ENCODE measurements at regions not wholly inside any gene's neighbourhood (a gene's known extent, or its start where the extent isn't known, plus 50 kb on each side); places are given as distances from the start of the nearest gene placed in this dataset.

DNA sequence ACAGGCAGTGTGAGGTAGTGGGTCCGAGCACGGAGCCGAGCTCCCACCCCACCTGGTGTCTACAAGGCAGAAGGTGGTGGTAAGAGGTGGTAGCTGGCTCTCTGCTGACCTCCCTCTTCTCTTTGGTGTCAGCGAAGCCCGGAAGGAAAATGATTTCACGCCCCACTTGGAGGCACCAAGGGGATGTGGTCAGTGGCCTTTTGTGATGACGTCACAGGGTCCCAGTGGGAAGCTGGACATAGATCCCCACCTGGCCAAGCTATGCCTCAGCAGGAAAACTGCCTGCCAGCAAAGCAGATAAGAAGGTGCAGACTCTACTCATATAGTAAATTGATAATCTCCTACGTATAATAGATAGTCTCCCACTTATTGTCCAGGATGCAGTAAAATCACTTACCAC, 183.7 kb upstream of the ALKAL2 start:
- no peak for DNase-seq

DNA sequence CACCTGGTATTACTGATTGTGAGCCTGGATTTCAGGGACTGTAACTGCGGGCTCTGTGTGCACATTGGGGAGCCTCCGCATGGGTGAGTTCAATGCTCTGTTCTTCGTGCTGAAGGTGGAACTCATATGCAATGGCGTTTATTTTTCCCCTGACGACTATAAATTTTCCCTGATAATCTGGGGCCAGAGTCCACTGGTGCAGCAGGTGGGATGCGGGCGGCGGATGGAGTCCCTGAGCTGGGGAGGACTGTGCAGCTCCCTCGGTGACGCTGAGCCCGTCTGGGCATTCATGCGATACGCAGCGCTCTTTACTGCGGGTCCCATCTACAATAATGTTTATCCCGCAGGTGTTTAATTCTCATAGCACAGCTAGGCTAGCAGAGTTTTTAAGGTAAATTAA, 181.6 kb upstream of the ALKAL2 start:
- no peak for DNase-seq

DNA sequence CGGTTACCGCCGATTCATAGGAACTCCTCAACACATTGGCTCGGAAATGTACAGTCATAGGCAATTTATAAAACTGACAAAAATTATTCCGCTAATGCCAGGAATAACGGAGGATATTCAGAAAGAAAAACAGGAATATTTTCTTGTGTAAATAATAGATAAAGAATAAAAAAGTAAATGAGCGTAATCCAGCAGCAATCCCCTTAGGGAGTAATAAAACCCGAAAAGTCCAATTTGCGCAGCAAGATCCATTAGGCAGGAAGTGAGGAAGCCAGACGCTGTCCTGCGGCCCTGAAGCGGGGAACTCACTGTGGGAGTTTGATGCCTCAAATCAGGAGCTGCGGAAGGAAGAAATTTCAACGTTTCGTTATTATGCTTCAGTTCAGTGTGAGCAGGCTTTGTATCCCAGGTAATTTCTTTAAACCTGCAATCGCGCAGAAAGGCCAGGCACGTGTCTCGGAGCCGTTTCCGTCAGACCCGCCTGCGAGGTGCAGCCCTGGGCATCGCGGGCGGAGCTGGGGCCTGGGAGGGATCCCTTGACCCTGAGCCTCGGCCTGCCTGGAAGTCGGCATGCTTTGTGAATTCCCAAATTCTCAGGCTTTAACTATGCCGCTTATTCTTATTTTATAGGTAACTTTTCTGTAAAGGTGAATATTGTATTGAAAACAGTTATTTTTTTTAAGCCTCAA, 180.9 kb upstream of the ALKAL2 start:
- no peak for DNase-seq

DNA sequence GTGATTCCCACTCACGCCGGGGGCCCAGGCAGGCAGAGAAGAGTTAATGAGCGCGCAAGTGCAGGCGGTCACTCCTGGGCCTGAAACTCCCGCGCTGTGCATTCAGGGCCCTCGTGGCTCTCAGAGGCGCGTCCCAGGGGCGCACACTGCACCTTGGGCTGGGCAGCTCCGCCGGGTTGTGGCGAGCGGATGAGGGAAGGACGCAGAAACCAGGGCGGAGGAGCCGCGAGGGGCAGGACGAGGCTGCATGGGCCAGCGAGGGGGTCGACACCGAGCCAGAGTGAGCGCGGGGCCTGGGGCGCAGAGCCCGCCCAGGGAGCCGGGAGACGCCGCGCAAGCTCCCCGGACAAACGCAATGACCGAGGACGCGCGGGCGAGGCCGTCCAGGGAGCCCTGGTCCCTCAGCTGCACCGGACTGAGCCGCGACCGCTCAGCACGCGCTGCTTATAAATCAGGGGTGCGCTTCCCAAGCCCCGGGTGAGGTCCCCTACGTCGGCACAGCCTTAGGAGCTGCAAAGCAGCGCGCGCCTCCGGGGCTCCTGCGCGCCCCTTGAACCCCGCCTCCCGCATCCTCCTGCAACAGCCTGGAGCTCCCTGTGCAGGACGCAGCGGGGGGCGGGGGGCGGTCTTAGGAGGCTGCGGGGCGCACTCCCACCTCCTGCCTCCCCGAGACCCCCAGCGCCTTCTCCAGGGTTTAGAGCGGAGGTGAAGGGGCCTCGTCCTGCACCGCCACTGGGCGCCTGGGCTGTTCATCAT, 180.2 kb upstream of the ALKAL2 start:
- DNase-seq, result no peak

DNA sequence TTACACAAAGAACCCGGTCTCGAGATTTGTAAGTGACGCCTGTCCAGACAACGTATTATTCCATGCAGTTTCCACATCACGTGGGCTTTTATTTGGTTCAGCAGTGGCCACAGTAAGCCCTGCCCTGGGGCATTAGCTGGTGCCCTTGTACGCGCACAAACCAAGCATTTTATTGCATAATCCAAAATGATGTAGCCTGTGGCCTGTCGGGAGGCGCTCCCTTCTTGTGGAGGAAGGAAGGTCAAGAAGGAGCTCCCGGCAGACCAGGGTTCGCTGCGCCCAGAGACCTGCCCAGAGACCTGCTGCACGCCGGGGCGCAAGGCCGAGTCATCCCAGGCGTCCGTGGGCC, 179.6 kb upstream of the ALKAL2 start:
- DNase-seq, result no peak

DNA sequence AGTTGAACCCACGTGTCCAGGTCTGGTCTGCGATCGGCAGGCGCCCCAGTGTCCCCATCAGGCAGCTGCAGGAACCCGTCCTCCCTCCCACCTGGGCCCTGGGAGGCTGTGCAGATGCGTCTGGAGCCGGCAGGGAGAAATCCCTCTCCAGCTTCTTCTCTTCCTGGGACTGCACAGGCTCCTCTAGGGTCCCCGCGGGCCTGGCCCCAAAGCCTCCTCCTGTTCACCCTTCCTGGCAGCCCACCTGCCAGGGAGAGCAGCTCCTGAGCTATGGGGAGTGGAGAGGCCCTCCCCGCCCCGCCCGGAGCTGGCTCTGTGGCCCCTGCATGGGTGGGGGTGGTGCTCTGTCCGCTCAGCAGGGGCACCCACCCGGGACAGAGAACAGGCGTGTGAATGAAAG, 179.2 kb upstream of the ALKAL2 start:
- no peak for DNase-seq

DNA sequence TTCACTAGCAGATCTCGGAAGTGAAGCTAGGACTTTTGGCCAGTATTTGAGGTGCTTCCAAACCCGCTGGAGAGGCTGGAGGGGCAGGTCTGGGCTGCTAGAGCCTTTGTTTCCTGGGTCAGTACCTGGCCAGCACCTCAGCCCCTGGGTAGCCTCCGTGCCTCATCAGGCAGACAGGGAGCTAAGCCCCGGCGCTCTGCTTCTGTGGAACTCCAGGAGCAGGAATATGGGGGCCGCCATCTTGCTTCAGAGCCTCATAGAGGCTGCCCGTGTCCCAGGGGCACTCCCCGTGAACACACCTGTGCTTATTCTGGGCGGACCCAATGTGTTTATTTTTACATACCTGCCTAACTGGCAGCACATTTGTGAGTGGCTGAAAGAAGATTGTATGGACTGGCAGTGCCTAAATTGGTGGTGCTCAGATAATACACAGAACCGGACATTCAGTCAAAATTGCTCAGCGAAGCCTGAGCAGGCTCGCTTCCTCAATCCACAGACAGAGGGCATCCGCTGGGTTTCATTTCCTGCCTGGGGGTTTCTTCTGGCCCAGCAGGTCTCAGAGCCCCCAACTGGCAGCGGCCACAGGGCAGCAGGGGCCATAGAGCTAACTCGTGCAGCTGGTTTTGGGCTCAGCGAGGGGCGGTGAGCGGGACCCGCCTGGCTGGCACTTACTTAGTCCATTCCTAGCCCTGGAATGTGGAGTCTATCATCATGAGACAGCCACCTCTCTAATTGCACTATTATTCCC, 176.8 kb upstream of the ALKAL2 start:
- no peak for DNase-seq

DNA sequence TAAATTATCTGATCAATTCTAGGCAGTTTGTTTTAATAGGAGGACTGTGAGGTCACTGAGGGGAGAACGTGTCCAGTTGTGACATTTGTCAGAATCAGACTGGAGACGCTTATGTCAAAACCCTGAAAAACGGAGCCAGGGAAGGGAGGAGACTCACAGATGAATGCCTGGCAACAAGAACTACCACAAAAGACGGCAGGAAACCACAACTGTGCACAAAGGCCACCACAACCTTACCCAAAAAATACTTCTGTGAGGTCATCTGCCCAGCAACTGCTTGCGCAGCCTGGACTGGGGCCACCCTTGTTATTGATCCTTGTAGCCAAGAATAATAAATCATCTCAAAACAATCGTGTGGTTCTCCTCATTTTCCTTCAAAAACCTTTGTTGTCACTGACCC, 173.0 kb upstream of the ALKAL2 start:
- DNase-seq, result no peak

DNA sequence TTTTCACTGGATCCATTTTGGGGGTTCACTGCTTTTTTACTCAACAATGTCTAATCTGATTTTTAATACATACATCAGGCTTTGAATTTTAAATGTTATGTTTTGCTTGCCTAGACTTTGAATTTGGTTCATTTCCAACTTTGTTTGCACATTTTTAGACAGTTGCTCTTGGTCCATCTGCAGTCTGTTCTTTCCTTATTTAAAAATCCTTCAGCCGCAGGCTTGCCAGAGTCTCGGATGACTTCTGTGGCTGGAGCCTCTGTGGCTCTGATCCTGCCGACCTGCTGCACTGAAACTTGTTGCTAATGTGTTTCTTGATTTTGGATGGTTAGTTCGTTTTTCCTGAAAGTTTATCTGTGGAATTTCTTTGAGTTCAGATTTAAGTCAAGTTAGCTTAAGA, 172.0 kb upstream of the ALKAL2 start:
- DNase-seq, result no peak

DNA sequence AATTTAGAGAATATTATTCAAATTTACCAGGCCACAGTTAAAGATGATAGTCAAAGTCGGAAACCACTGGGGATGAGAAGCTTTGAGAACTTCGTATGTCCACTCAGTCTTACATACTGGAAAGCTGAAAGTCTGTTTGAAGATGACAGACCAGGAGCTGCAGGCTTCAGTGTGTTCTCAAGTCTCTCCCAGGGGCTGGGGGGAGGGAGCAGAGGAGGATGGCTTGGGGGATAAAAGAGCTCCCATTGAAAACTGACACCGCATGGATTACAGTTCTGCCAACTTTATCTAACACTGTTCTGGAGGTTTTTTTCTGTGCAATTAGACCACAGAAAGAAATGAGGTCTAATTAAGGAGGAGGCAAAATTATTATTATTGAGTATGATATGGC, 170.5 kb upstream of the ALKAL2 start:
- no peak for DNase-seq

DNA sequence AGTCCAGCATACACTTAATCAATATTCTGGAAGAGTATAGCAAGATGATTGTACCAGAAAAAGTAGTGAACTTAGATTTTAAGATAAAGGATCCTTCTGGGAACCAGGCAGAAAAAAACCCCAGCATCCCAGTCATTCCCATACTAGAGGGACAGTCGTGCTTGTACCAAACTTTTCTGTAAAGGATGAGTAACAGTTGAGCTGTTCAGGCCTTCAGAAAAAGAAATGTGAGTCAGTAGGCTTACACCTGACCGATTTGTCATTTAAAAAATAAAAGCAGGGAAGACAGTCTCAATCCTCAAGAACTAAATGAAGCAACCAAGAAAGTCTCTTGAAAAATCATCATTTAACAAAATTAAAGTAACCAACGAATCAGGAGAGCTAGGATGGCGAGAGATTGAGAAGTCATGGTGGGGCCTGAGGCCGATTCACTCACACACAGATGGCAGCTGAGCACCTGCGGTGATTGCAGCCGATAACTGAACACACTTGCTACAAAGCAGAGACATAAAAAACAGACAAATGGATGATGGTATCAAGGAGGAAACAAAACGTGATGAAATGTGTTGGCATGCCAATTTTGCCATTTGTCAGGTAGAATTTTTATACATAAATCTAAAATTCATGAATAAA, 170.0 kb upstream of the ALKAL2 start:
- no peak for DNase-seq

DNA sequence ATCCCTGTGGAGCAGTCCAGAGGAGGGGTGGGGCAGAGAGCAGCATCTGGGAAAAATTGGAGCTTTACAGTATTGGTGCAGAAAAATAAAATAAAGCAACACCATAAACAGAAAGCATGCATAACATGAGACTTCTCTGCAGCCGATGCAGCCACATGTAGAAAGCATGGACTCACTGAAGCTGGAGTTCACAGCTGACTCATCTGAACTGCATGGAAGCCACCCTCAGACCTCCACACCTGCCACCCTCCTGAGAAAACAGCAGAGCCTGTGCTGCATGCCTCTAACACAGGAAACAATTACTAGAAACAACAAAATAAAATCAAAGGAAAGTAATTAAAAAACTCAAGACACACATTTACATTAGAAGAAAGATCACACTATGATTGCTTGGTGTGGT, 169.4 kb upstream of the ALKAL2 start:
- DNase-seq, result no peak

DNA sequence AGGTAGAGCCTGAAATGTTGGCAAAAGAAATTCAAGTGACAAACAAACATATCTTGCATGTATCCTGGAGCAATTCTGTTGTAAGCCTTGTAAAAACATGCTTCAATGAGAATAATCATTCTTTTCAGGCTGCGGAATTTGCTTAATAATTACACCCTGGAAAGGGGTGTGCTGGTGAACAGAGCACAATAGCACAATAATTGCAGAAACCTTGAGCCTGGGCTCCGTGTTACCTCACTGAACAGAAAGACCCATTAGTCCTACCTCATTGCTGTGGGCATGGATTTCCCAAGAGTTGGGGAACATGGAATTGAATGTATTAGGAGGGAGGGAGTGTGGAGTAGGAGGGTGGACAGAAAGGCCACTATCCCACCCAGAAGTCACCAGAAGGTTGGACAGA, 168.0 kb upstream of the ALKAL2 start:
- DNase-seq, result no peak

DNA sequence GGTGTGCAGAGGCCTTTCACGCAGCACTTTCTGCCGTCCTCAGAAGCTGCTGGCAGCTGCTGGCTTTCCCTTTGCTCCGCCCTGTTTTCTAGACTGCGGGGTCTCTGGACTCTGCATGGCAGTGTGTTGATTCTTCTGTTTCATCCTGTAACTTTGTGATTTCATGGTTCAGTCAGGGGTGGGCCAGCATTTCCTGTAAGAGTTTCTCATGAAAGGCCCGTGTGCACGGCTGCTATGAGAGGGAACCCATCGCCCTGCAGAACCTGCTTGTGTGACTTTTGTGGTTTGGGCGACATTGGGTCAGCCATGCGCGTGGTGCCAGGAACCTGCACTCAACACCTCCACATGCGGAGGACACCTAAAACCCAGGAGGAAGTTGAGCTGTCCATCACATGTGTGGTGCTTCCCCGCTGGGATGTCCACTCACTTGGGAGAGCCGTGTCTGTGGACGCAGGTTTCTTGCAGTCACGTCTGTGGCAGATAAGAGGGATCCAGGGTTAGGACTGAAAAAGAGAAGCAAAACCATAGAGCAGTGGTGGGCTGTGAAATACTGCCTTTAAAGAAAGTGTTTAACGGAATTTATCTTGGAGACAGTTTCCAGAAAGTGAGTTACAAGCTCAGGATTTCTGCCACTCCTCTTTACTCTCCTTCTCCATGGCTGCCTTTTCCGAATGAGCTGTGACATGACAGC, 167.3 kb upstream of the ALKAL2 start:
- DNase-seq, result no peak

DNA sequence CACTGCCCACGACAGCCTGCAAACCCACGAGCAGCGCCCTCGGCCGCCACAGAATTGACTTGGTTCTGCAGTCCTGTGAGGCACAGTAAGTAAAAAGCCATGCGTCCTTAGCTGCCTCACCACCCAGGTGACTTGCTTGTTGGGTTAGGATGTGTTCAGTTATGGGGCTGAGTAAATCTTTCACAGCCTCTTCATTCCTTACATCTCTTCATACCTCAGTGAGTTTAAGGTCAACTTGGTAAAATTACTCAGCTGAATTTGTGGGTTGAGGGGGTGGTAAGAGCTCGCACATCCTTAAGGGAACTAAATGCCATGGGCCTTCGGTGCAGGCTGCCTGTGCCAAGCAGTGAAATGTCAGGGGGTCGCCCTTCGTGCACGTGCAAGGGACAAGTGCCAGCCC, 165.2 kb upstream of the ALKAL2 start:
- DNase-seq, result no peak

DNA sequence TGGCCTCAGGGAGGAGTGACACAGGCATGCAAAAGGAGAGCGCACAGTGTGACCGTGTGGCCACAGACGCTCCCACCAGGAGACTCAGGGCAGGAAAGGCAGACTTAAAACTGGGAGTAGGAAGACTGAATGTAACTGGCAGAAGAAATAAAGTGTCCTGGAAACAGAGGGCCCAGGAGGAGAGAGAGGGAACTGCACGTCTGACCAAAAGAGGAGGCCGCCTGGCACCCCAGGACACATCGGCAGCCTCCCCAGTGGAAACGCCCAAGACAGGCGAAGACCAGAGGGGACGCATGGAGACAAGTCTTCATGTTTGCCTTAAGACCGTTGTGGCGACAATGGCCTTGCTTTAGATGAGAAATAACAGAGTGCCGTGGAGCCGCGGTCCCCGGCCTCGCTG, 163.6 kb upstream of the ALKAL2 start:
- no peak for DNase-seq

DNA sequence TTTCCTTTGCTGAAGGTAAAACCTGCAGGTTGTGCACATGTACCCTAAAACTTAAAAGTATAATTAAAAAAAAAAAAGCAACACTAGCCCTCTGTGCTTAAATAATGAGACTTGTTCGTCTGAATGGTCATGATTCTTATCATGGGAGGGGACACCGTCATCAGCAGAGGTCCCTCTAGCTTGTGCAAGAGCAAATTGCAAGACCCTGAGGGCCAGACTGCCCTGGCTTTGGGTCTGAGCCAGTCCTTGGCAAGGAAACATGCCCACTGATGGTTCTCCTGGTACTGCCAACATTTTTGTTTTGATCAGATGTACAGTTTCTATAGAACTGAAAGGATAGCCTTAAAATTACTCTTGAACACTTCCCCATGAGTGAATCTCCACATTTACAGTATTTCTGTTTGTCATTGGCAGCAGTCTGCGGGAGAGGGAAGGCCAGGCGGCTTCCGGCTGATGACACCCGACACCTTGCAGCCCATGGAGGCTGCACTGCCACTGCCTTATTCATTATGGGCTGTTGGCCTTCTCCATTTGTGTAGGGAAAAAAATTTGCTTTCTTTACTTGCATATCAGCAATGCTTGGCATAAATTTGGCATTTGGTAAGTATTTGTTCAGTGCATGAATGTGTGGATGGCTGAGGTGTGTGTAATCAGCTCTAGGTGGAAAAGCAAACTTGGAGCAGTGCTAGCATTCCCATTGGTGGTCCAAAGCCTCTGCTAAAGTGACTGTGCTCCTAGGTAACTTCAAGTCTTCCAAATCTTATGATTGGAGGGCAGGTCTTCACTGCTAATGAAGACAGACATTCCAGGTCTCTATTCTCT, 161.6 kb upstream of the ALKAL2 start:
- no peak for DNase-seq

DNA sequence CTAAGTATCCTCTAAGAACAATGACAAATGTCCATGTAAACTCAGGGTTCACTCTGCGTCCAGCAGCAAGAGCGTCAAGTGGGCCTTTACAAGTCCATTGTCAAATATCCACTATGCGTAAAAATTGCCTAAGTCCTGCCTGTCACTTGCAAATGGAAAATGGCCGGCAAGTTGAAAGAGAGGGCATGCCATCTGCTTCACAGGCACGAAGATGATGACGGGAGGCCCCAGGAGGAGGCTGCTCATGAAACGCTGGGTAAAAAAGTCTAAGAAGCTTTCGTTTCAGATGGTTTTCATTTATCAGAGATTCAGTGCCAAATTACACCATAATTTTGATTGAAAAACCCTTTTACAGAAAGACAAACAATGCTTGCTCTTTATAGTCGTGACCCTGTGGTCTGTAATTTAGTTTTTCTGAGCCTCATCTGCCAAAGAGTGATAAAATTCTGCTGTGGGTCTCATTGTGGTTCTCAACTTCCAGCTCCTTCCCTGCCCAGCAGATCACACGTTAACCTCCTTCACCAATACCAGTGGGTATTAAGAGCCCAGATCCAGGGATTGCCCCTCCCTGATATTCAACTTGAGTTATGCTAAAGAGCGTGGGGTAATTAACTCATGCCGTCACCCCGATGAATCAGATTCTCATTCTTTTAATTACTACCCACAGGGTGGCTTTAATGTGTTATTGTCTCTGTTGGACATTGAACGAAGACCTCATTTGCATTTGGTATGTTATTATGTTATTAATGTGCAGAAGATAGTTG, 160.2 kb upstream of the ALKAL2 start:
- no peak for DNase-seq

DNA sequence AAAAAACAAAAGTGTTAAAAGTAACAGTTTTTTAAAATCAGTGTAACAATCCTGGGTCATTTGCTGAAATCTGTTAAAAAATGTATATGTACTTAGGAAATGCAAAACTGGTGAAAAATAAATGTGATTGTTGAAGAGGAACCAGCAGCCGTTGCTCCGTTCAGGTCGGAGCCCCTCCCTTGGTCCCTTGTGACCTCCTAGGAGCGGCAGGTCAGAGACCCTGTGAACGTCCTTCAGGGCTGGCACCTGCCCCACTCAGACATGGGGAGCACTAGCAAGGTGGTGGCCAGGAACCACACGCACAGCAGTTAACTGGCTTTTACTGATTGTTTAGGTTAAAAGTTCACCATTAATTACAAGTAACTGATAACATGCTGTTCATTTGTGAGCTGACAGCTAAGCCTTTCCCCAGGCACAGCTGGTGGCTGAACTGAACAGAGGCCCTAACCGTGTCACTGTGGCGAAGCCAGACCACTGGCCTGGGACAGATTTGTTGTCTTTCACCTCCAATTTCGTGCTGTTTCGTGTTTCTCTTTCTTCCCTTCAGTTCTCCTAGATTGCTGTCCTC, 159.2 kb upstream of the ALKAL2 start:
- no peak for DNase-seq

DNA sequence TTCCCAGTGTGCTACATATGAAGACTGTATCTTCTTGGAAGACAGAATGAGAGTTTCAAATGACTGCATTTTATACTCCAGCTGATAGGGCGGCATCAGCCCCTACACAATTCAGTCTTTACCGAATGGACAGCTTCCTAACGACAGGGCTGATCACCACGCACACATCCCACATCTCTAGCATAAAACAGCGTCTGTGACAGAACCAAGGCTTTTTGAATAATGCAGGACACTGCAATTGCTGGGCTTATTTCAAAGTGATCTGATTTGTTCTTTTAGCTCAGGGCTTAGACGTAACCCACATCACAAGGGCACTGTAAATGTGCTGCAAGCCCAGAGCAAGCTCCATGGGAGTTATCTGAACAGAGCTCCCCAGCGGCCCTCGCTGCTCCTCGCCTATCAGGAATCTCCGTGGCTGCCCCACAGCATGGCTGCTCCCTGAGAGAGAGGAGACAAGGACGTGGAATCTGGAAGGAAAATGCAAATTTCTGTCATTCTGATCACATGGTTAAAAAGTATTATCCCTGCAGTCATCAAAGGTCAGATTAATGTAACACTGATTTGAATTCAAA, 158.5 kb upstream of the ALKAL2 start:
- DNase-seq, result no peak

DNA sequence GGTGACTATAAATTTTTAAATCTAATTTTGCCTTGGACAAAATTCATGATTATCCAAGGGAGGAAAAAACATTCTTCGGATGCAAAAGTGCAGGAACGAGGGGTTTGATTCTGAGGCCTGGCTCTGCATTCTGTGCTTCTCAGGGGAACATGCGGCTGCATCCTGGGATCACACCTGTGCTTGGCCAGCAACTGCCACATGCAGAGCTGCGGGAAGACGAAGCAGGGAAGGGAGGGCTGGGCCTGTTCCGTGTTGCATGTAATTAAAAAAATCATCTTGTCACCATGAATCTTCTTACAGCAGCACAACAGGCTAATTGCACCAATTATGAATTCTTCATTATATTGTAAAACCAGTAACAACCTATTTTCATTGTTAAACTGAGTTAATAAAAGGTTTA, 158.0 kb upstream of the ALKAL2 start:
- no peak for DNase-seq

All from GOT3 (cell line).